ENCODE measurements at regions not wholly inside any gene's neighbourhood (a gene's known extent, or its start where the extent isn't known, plus 50 kb on each side); places are given as distances from the start of the nearest gene placed in this dataset.

GRCh38 chr12:90085494-90086274 is 377.0 kb upstream of the ATP2B1 start:
- no peak overlapping the region for H3K27ac Mint-ChIP-seq
- peaks cover 3% of the 10 kb centered on the region for H3K9me3 Mint-ChIP-seq
- H3K4me3 Mint-ChIP-seq: no peak overlapping the region
- peaks cover 2% of the 10 kb centered on the region for H3K36me3 Mint-ChIP-seq
- DNase-seq (ENCODE audit: low spot score in 2 of 2, unreplicated experiment in 2 of 2): no peak
- peaks cover 29% of the 10 kb centered on the region for H3K4me1 Mint-ChIP-seq
- no peaks in the 10 kb centered on the region for H3K27me3 Mint-ChIP-seq (ENCODE audit: low read depth)
- no peak for TF ChIP-seq CTCF (IDR thresholded peaks at IDR 0.05; ENCODE audit: unreplicated experiment)

- no peak overlapping the region for H3K27ac Mint-ChIP-seq
- H3K4me1 Mint-ChIP-seq: peaks cover 39% of the 10 kb centered on the region
- peaks cover 3% of the 10 kb centered on the region for H3K9me3 Mint-ChIP-seq
Observed at GRCh38 chr12:90084018-90084417, 375.4 kb upstream of the ATP2B1 start.

GRCh38 chr12:90080616-90081015 is 372.0 kb upstream of the ATP2B1 start:
- TF ChIP-seq CTCF (IDR thresholded peaks at IDR 0.05; ENCODE audit: unreplicated experiment): no peak
- peaks cover 45% of the 10 kb centered on the region for H3K4me1 Mint-ChIP-seq

More at GRCh38 chr12:90084018-90084417, 375.4 kb upstream of the ATP2B1 start:
- H3K36me3 Mint-ChIP-seq: no peaks in the 10 kb centered on the region
- no peak overlapping the region for H3K4me3 Mint-ChIP-seq
- no peak for DNase-seq (ENCODE audit: low spot score in 2 of 2, unreplicated experiment in 2 of 2)
- H3K27me3 Mint-ChIP-seq (ENCODE audit: low read depth): no peaks in the 10 kb centered on the region
- no peak for TF ChIP-seq CTCF (IDR thresholded peaks at IDR 0.05; ENCODE audit: unreplicated experiment)

GRCh38 chr12:90079529-90080210 is 371.0 kb upstream of the ATP2B1 start:
- Mint-ChIP-seq H3K27me3 (ENCODE audit: low read depth) (no peaks in the 10 kb centered on the region), H3K4me3 (no peak overlapping the region), H3K27ac (peak overlapping the region; percentile 88), H3K36me3 (peaks cover 3% of the 10 kb centered on the region), H3K4me1 (peaks cover 39% of the 10 kb centered on the region), H3K9me3 (peaks cover 6% of the 10 kb centered on the region)
- no peak for TF ChIP-seq CTCF (IDR thresholded peaks at IDR 0.05; ENCODE audit: unreplicated experiment)
- DNase-seq (ENCODE audit: low spot score in 2 of 2, unreplicated experiment in 2 of 2): no peak

More at GRCh38 chr12:90080616-90081015, 372.0 kb upstream of the ATP2B1 start:
- Mint-ChIP-seq H3K27ac (peak overlapping the region; percentile 78), H3K36me3 (no peaks in the 10 kb centered on the region), H3K4me3 (no peak overlapping the region), H3K9me3 (peaks cover 3% of the 10 kb centered on the region), H3K27me3 (ENCODE audit: low read depth) (no peaks in the 10 kb centered on the region)
- no peak for DNase-seq (ENCODE audit: low spot score in 2 of 2, unreplicated experiment in 2 of 2)

- H3K27ac Mint-ChIP-seq: peak overlapping the region; percentile 50
- no peak overlapping the region for H3K4me3 Mint-ChIP-seq
- H3K4me1 Mint-ChIP-seq: peaks cover 39% of the 10 kb centered on the region
- peaks cover 5% of the 10 kb centered on the region for H3K36me3 Mint-ChIP-seq
- H3K9me3 Mint-ChIP-seq: peaks cover 7% of the 10 kb centered on the region
- H3K27me3 Mint-ChIP-seq (ENCODE audit: low read depth): no peaks in the 10 kb centered on the region
- TF ChIP-seq CTCF (IDR thresholded peaks at IDR 0.05; ENCODE audit: unreplicated experiment): no peak
- DNase-seq (ENCODE audit: low spot score in 2 of 2, unreplicated experiment in 2 of 2): no peak
Observed at GRCh38 chr12:90078344-90078743, 369.7 kb upstream of the ATP2B1 start.

Measured in mesothelial cell of epicardium (in vitro differentiated cells).